ENCODE measurements at regions not wholly inside any gene's neighbourhood (a gene's known extent, or its start where the extent isn't known, plus 50 kb on each side); places are given as distances from the start of the nearest gene placed in this dataset.

DNA sequence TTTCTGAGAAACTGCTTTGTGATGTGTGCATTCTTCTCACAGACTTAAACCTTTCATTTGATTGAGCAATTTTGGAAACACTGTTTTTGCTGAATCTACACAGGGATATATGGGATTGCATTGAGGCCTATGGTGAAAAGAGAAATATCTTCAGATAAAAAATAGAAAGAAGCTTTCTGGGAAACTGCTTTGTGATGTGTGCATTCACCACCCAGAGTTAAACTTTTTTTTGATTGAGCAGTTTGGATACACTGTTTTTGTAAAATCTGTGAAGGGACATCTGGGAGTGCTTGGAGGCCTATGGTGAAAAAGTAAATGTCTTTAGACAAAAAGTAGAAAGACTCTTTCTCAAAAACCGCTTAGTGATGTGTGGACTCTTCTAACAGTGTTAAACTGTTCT is 1683.8 kb downstream of the UQCRFS1 start:
- DNase-seq, result no peak
- H3K27me3 Mint-ChIP-seq, result no peaks in the 10 kb centered on the region
- no peaks in the 10 kb centered on the region for H3K4me1 Mint-ChIP-seq
- POLR2A ChIA-PET, result no interaction called here
- no peak overlapping the region for H3K27ac Mint-ChIP-seq
- H3K9me3 Mint-ChIP-seq, result peaks cover 50% of the 10 kb centered on the region
- CTCF ChIA-PET, result no interaction called here
- H3K36me3 Mint-ChIP-seq (ENCODE audit: low read depth), result peaks cover 4% of the 10 kb centered on the region
- no peak overlapping the region for H3K4me3 Mint-ChIP-seq

DNA sequence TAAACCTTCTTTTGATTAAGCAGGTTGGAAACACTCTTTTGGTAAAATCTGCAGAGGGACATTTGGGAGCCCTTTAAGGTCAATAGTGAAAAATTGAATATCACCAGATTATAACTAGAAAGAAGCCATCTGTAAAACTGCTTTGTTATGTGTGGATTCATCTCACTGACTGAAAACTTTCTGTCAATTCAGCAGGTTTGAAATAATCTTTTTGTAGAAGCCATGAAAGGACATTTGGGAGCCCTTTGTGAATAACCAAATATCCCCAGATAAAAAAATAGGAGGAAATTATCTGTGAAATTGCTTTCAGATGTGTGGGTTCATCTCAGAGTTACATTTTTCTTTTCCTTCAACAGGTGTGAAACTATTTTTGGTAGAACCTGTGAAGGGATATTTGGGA is 1690.7 kb downstream of the UQCRFS1 start:
- ChIA-PET CTCF (no interaction called here), POLR2A (no interaction called here)
- Mint-ChIP-seq H3K4me3 (no peak overlapping the region), H3K27ac (no peak overlapping the region), H3K9me3 (peaks cover 43% of the 10 kb centered on the region), H3K36me3 (ENCODE audit: low read depth) (no peaks in the 10 kb centered on the region), H3K27me3 (no peaks in the 10 kb centered on the region), H3K4me1 (no peaks in the 10 kb centered on the region)
- no peak for DNase-seq
